Pulmonary artery endothelial cell (primary cell): ENCODE measurements at regions not wholly inside any gene's neighbourhood (a gene's known extent, or its start where the extent isn't known, plus 50 kb on each side); places are given as distances from the start of the nearest gene placed in this dataset.
"Not testable (repeated sequence)": the region's sequence is repeated elsewhere in the genome, so short reads cannot be mapped to it uniquely, and the experiment has no call there.

ENCODE experiments used
- DNase-seq: peaks from one replicate; pipeline ENCODE4 v3.0.0-alpha.2; 2011; ENCODE audit warnings: low read depth, low spot score

DNA sequence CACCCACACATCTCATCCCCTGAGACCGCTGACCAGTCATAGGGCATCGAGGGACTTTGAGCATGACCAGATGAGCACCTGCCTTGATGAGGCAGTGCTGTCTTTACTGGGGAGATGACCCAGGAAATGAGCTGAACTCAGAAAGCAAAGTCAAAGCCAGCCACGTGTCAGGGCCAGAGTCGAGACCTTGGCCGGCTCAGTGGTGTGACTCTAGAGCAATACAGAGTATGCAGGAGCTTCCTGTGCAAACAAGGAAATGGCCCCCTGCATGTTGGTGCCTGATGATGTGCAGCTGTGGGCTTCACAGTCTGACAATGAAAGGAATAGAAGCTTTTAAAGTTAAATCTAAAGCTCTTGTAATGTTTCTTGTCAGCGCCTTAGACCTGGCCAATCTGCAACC is 332.9 kb downstream of the PCNX1 start:
- DNase-seq, result no peak

DNA sequence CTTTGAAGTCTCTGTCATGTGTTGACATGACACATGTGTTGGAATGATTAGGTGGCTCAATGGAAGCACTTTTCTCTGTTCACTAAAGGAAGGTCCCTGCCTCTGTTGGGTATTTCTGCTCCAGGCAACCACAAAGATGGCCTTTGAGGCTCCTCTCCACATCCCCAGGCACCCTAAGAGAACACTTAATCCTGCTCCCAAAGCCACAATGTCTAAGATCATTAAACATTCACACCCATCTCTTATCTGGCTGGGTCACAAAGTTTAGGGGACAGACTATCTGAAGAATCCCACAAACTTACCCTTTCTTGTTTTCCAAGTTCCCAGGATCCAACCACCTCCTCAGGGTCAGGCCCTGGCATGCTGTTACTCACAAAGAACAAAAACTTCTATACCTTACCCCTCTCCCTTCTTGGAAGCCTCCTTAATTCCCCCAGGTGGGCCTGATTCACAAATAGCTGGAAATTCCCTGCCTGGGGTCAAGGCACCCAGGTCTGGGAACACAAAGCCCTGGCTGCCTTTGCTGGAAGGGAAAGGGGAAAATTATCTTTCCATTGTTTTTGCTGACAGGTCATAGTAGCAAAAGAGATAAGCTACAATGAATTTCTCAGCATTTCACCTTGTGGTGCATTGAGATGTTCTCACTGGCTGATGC is 333.7 kb downstream of the PCNX1 start:
- no peak for DNase-seq

DNA sequence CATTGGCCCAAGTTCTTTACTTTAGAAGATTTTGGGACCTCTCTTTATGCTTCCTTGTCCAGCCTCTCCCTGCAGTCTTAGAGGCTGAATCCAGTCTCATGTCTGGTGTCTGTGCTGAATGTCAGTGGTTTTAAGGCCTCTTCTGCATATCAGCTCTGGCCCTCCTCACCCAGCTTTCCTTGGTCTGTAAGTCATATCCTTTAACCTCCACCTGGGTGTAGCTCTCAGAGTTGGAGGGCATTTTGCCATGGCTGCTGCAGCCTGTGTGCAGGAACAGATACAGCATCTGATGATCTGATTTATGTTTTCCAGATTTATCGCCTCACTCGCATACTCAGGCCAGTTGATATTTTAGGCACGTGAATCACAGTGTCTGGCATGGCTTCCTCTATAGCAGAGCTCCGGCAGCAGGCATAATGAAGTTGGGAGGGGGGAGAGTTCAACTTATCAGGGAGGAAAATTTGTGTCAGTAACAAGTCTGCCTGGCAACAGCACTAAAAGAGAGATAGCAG is 335.0 kb downstream of the PCNX1 start:
- no peak for DNase-seq

DNA sequence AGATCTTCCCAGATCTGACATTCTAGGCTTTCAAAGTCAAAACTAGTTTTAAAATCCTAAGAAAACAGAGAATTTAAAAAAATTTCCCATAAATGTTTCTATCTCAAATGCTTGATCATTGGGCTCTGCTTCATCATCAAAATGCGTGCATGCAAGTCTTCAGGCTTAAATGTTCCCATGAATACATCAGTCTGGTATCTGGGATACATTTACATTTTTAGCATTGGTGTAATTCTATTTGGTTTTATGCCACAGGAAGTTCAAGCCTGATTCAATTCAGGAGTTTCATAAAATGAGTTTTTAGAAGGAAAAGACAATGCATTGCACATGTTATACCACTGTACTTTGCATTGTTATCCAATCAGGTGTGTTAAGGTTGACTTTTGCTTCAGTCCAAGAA is 336.4 kb downstream of the PCNX1 start:
- DNase-seq, result no peak

DNA sequence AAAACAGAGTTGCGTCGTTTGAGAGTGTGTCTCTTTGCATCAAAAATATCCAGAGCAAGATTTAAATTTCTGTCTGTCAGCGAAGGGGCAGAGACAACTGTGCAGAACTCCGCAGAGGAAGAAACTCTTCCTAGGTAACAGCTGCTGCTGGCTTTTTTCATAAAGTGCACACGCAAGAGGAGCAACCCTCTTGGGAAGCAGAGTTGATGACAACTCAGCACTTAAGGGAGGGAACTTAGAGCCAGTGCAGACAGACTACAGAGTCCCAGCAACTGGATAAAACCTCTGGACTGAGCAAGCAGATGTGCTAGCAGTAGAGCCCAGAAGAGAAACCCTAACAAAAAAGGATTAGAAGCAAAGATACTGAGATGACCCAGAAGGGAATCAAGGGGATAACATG is 337.1 kb downstream of the PCNX1 start:
- DNase-seq, result no peak

DNA sequence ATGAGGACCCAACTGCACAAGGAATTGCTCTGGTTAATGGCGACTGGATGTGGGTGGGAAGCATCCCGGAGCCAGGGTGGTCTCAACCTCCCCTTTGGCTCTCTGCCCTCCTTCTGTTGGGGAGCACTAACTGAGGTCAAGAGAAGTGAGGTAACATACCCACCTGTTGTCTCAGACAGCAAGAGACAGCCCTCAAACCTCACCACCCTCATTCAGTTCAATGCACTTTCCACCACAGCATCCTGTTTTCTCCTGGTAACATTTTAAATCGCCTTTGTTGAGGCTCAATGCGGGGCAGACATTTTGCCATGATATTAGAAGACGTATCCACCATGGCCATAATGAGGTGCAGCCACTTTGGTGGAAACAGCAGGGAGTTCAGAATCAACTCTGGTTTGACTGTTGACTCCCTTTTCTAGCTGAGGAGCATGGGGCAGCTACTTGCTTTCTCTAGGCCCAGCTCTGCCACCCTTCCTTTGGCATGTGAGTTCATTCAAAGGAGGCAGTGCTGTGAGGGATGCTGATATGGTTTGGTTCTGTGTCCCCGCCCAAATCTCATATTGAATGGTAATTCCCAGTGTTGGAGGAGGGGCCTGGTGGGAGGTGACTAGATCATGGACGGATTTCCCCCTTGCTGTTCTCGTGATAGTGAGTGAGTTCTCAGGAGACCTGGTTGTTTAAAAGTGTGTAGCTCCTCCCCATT is 338.6 kb downstream of the PCNX1 start:
- no peak for DNase-seq

DNA sequence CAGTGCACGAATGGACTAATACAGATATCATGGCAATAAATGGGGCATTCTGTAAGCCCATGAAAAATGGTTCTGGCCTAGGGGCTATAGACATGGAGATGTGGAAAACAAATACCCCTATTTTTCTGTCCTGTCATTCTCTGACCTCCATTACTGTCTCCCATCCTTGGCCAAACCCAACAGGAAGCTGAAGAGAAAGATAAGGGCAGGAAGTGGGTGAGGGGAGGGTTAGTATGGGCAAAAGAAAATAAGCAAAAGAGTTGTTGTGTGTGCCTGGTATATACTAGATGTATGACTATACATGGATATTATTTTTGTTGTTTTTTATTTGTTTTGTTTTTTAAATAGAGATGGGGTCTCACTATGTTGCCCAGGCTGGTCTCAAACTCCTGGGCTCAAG is 339.3 kb downstream of the PCNX1 start:
- no peak for DNase-seq

- no peak for DNase-seq
Measured at GRCh38 chr14:71247106-71247505, 339.8 kb downstream of the PCNX1 start.

- DNase-seq, result no peak
Measured at GRCh38 chr14:71248194-71248593, 340.9 kb downstream of the PCNX1 start.

DNA sequence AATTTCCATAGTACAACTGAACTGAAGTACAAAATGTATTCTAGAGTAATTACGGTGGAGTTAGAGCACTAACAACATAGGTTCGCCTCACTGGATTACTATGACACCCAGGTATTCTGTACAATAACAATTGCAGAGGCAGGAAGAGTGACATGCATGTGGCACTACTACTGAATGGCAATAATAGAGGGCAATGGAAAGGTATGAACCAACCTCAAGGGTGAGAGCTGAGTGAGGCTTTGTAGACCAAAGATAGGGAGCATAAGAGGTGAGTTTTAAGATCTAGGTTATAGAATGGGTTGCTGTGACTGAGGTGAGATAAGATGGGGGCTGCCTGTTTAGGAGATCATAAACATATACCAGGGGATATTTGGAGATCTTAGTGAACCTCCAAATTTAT is 343.1 kb downstream of the PCNX1 start:
- no peak for DNase-seq

DNA sequence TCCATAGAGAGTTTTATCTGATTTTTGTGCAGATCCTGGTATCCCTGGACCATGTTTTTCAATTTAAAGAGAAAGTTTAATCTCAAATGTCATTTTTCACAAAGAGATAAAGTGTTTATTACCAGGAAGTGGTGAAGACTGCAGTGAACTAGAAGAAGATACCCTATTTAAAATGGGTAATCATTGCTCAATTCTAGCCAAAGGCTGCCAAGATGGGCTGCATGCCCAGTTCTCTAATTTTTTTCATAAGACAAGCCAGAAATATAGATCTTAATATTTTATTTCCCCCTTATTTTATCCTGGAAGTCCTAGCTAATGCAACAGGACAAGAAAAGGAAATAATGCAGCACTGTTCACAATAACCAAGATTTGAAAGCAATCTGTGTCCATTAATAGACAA is 343.5 kb downstream of the PCNX1 start:
- no peak for DNase-seq

DNA sequence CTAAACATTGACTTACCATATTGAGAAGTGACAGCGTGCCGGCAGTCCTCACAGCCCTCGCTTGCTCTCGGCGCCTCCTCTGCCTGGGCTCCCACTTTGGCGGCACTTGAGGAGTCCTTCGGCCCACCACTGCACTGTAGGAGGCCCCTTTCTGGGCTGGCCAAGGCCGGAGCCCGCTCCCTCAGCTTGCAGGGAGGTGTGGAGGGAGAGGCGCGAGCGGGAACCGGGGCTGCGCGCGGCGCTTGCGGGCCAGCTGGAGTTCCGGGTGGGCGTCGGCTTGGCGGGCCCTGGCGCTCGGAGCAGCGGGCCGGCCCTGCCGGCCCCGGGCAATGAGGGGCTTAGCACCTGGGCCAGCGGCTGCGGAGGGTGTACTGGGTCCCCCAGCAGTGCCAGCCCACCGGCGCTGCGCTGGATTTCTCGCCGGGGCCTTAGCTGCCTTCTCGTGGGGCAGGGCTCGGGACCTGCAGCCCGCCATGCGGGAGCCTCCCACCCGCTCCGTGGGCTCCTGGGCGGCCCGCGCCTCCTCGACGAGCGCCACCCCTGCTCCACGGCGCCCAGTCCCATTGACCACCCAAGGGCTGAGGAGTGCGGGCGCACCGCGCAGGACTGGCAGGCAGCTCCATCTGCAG is 346.9 kb downstream of the PCNX1 start:
- DNase-seq, result not testable (repeated sequence)

DNA sequence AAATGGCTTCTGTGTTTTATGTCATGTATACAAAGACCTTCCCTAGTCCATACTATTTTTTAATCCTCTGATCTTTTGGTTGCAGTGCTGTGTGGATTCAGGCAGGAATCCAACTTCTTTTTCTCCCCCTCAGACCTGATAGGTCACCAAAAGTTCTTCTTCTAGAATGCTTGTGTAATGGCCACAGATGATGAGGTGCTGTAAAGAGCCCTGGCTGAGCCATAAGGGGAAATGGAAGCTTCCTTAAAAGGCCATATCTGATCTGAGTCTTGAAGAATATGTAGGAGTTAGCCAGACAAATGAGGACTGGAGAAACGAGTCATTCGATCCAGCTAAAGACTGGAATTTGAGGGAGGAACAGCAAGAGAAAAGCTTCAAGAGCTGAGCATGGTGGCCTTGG is 353.9 kb downstream of the PCNX1 start:
- DNase-seq, result no peak

DNA sequence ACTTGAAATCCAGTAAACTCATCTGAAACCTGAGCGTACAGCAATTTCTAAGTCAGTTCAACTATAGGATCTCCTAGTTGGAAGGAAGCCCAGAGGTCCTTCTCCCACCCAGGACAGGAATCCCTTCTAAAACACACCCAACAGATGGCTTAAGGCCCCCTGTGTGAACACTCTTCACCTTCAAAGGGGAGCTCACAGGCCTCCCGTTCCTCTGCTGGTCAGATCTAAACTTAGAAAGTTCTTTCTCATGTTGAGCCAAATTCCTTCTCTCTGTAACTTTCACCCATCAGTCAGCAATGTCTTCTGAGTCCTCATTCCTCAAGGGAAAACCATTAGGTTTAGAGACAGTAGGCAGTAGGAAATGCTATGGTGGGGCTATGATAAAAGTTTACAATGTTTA is 355.2 kb downstream of the PCNX1 start:
- no peak for DNase-seq

DNA sequence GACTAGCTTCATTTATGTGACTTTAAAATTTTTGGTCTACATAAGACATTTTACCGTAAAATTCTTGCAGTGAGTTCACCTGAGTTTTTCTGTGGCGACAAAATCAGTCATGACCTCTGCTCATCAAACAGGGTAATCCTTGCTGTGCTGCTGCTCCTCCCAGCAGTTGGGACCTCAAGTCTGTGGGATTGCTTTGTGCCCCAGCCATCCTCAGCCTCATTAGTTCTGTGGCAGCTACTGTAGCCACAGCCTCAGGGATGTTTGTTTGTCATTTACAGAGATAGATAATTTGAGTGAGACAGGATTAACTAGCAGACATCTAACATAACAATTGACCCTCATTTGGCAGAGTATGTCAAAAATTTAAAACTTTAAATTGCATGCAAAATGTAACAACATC is 357.0 kb downstream of the PCNX1 start:
- DNase-seq, result no peak

- DNase-seq, result no peak
Measured at GRCh38 chr14:71267007-71267513, 359.8 kb downstream of the PCNX1 start.

DNA sequence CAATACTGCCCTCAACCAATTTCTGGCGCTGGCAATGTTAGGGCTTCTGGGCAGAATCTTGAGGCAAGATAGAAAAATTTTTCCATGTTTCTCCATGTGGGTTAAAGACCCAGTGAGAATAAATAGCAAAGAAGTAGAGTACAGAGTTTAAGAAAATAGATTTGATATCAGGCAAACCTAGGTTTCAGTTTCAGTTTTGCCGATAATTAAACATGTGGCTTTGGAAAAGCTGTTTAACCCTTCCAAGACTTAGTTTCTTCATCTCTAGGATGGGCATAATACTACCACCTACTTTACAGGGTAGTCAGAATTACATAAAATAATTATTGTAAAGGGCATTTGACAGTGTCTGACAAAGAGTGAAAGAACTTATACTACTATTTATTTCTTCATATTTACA is 360.4 kb downstream of the PCNX1 start:
- no peak for DNase-seq

DNA sequence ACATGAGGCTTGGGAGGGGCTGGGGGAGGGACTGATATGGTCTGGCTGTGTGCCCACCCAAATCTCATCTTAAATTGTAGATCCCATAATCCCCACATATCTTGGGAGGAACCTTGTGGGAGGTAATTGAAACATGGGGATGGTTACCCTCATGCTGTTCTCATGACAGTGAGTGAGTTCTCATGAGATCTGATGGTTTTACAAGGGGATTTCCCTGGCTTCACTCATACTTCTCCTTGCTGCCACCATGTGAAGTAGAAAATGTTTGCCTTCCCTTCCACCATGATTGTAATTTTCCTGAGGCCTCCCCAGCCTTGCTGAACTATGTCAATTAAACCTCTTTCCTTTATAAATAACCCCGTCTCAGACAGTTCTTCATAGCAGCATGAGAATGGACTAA is 362.9 kb downstream of the PCNX1 start:
- DNase-seq, result no peak

DNA sequence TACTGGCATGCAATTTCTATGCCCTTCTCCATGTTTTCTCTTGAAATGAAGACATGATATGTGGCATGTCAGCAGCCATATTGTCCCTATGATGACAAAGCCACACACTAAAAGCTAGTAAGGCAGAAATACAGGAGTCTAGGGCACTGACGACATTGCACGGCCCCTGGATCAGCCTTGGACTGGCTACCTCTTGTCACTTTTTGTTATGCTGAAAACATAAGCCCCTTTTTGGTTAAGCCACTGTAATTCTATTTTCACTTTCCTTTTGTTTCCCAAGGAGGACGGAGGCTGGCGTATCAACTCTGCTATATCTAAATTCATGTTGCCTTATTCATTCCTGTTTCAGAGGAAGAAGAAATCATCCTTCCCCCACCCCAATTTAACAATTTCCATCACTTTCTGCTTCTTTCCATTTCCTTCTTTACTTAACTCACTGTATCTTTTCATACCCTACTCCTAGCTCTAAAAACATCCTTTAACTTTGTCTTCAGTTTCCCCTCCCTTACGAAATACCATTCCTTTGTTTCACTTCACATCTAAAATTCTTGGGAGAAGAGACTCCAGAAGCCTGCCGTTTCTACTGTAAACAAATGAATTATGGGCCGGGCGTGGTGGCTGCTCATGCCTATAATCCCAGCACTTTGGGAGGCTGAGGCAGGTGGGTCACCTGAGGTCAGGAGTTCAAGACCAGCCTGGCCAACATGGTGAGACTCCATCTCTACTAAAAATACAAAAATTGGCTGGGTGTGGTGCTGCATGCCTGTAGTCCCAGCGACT is 364.1 kb downstream of the PCNX1 start:
- no peak for DNase-seq

DNA sequence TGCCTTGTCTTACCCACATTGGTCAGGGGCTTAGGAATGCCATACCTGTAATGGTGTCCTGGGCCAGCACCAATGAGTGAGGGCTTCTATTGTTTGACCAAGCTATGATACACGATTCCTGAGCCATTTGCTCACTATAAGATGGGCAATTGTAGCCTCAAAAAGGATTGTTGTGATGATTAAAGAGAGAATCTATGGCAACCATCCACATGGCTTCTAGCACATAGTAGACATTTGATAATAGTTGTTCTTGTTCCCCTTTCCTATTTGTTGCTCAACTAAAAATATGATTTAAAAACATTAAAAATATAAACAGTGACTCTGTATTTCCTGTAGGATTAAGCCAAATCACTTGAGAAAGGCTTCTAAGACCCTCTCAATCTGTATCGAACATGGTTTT is 366.1 kb downstream of the PCNX1 start:
- no peak for DNase-seq

GRCh38 chr14:71284048-71284447 is 376.8 kb downstream of the PCNX1 start:
- no peak for DNase-seq

DNA sequence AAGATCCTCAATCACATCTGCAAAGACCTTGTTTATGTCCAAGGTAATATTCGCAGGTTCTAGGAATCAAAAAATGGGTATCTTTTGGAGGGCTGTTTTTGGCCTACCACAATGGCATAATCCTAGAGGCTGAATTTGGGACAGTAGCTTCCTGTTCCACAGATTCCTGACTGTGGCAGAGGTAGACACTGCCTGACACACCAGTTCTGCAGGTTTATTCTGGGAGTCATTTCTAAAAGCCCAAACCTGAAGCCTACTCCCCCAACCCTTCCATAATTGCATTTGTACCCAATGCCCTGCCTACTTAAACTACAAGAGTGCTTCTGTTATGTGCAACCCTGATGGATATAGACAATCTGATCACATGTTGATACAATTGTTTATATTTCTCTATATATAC is 378.9 kb downstream of the PCNX1 start:
- DNase-seq, result no peak
